Memory B cell (primary cell): ENCODE measurements at regions not wholly inside any gene's neighbourhood (a gene's known extent, or its start where the extent isn't known, plus 50 kb on each side); places are given as distances from the start of the nearest gene placed in this dataset.

Experiments
- ATAC-seq: fragments of 150-1000 bp; cut with Tn5 transposase; 2 replicates; pipeline ENCODE4 v1.10.0; 2021; ENCODE audit warnings: low read depth, mild to moderate bottlenecking, moderate library complexity
- DNase-seq, 2 donors: peaks; one replicate each; pipeline ENCODE4 v3.0.0; 2022; ENCODE audit warnings: low spot score in 2 of 2
- H3K27ac Mint-ChIP-seq: one replicate; pipeline ENCODE4 v1.8.0; 2022; ENCODE audit warnings: mild to moderate bottlenecking, moderate library complexity, mixed read lengths
- H3K27me3 Mint-ChIP-seq: one replicate; pipeline ENCODE4 v1.8.0; 2022; ENCODE audit warnings: mixed read lengths
- H3K36me3 Mint-ChIP-seq: one replicate; pipeline ENCODE4 v1.8.0; 2022; ENCODE audit warnings: mild to moderate bottlenecking, mixed read lengths
- H3K4me1 Mint-ChIP-seq: one replicate; pipeline ENCODE4 v1.8.0; 2022; ENCODE audit warnings: mixed read lengths
- H3K4me3 Mint-ChIP-seq: one replicate; pipeline ENCODE4 v1.8.0; 2022; ENCODE audit warnings: mild to moderate bottlenecking, moderate library complexity, mixed read lengths
- H3K9me3 Mint-ChIP-seq: one replicate; pipeline ENCODE4 v1.8.0; 2022; ENCODE audit warnings: mixed read lengths

DNA sequence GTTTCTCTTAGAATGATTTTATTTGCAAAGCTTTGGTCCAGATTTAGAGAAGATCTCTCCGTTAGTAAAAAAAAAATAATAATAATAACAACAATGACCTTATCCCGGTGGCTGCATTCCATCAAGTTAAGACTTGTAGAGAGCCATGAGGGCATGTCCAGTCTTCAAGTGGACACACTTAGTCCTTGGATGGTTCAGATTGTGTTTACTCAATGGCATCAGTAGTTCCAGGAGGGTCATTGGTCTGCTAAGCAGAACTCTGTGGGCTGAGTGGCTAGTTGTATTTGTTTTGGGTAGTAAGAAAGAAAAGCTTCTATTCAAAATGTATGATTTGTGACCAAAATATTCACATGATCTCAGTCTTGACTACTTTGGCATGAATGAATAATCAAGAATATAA lies 116.3 kb upstream of the UBE2E2 start:
- H3K27ac Mint-ChIP-seq: no peak overlapping the region
- H3K4me3 Mint-ChIP-seq: no peak overlapping the region
- ATAC-seq (no peak), DNase-seq (no peak)
- H3K36me3 Mint-ChIP-seq: no peaks in the 10 kb centered on the region
- peaks cover 2% of the 10 kb centered on the region for H3K9me3 Mint-ChIP-seq
- no peaks in the 10 kb centered on the region for H3K27me3 Mint-ChIP-seq
- no peaks in the 10 kb centered on the region for H3K4me1 Mint-ChIP-seq

DNA sequence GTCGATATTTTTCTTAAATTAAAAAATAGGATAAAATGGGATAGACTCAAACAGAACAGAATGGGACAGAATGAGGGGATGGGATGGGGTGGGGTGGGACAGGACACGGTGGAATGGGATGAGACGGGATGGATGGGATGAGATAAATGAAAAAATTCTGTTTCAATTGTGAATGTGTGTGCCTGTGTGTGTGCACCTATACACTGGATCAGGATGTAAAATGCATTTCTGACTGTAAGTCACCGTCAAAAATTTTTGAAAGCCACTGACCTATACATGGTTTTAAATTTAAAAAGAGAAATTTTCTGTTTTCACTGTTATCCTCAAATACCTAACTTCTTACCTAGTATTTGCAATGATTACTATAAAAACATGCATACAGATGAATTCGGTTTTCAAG lies 108.7 kb upstream of the UBE2E2 start:
- no peak for DNase-seq
- peaks cover 4% of the 10 kb centered on the region for H3K9me3 Mint-ChIP-seq
- no peak for ATAC-seq
- H3K27ac Mint-ChIP-seq: no peak overlapping the region
- H3K27me3 Mint-ChIP-seq: peaks cover 4% of the 10 kb centered on the region
- H3K4me1 Mint-ChIP-seq: peaks cover 6% of the 10 kb centered on the region
- no peak overlapping the region for H3K4me3 Mint-ChIP-seq
- peaks cover 1% of the 10 kb centered on the region for H3K36me3 Mint-ChIP-seq

DNA sequence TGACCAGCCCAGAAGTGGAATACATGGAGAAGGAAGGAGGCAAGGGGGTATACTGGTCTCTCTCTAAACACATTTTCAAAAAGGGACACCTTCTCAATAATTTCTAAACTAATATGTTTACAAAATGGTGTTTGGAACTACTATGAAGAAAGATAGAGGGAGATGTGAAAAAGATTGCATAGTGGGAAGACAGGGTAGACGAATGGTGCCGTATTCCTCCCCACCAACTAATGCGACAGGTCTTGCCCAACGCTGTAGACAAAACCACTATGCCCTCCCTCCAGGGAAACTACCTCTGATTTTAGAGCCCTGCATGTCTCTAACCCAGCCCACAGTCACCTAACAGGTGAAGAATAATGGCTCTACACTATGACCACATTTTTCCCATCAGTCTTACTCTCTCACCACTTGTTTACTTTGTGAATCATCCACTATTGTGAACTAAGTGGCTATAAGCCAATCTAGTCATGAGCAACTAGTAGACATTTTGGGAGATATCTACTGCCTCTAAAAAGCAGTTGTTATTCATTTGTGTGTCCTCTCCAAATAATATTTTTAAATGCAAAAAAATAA lies 108.2 kb upstream of the UBE2E2 start:
- DNase-seq (no peak), ATAC-seq (no peak)
- Mint-ChIP-seq H3K4me1 (peaks cover 9% of the 10 kb centered on the region), H3K36me3 (peaks cover 1% of the 10 kb centered on the region), H3K27ac (no peak overlapping the region), H3K27me3 (peaks cover 4% of the 10 kb centered on the region), H3K9me3 (peaks cover 3% of the 10 kb centered on the region), H3K4me3 (no peak overlapping the region)

DNA sequence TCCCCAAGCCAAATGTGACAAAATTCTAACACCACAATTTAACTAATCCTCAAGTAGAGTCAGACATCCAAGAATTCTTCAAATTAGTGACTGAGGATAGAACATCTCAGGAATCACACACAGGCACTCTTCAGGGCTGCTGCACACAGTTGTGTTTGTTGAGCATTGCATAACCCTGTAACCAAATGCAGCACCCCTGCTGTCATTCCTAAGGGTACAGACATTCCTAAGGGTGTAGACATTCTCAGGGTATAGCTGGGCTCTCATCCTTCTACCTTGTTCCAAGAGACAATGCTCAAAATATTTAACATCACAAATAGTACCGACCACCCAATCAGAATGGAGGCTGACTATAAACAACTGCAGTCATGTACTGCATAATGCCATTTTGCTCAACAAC lies 107.1 kb upstream of the UBE2E2 start:
- peaks cover 3% of the 10 kb centered on the region for H3K9me3 Mint-ChIP-seq
- H3K4me1 Mint-ChIP-seq: peaks cover 13% of the 10 kb centered on the region
- ATAC-seq (no peak), DNase-seq (no peak)
- H3K27me3 Mint-ChIP-seq: peaks cover 4% of the 10 kb centered on the region
- no peak overlapping the region for H3K4me3 Mint-ChIP-seq
- H3K36me3 Mint-ChIP-seq: peaks cover 1% of the 10 kb centered on the region
- H3K27ac Mint-ChIP-seq: no peak overlapping the region

DNA sequence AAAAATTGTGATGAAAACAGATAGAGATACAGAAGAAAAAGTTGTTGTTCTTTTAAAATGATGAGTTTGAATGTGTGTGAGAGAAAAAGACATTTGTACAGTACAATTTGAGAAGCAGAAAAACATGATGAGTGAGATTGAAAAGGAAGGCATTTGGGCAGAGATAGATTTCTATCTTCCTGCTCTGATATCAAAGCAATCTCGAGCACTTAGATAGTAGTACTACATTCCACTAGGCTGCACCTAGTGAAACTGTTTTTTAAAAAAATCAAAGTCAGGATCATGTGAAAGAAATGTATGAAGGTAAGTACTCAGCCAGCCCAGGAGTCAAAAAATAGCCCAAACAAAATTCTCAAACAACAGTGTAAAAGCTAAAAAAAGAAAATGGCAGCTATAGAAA lies 104.1 kb upstream of the UBE2E2 start:
- H3K27ac Mint-ChIP-seq: no peak overlapping the region
- no peak for DNase-seq
- H3K4me1 Mint-ChIP-seq: peaks cover 16% of the 10 kb centered on the region
- H3K4me3 Mint-ChIP-seq: no peak overlapping the region
- ATAC-seq: no peak
- H3K27me3 Mint-ChIP-seq: no peaks in the 10 kb centered on the region
- no peaks in the 10 kb centered on the region for H3K36me3 Mint-ChIP-seq
- no peaks in the 10 kb centered on the region for H3K9me3 Mint-ChIP-seq

DNA sequence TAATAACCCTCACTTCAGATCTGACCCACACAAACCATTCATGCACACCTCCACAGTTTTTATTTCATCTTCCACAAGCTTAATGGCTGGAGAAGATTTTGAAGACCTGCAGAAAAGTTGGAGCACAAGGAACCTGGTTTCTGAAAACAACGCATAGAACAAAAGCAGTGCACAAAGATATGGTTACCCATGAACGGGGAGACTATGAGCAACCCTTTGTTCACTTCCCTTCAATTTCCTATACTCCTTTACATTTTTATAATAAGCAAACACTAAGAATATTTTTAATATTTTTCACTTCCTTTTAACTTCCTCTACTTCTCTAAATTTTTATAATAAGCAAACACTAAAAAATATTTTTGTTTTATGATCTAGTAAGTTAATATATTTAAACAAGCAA lies 103.5 kb upstream of the UBE2E2 start:
- no peak overlapping the region for H3K27ac Mint-ChIP-seq
- peaks cover 16% of the 10 kb centered on the region for H3K4me1 Mint-ChIP-seq
- ATAC-seq (no peak), DNase-seq (no peak)
- H3K9me3 Mint-ChIP-seq: no peaks in the 10 kb centered on the region
- H3K36me3 Mint-ChIP-seq: no peaks in the 10 kb centered on the region
- H3K27me3 Mint-ChIP-seq: no peaks in the 10 kb centered on the region
- no peak overlapping the region for H3K4me3 Mint-ChIP-seq

DNA sequence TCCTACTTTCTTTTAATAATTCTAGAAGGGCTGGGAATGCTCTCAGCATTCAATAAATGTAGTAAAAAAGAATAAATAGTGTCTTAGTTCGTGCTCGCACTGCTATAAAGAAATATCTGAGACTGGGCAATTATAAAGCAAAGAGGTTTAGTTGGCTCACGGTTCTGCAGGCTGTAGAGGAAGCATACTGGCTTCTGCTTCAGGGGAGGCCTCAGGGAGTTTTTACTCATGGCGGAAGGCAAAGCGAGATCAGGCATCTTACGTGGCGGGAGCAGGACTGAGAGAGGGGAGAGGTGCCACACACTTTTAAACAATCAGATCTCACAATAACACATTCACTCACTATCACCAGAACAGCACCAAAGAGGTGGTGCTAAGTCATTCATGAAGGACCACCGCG lies 103.0 kb upstream of the UBE2E2 start:
- DNase-seq (no peak), ATAC-seq (no peak)
- H3K4me1 Mint-ChIP-seq: peaks cover 16% of the 10 kb centered on the region
- H3K9me3 Mint-ChIP-seq: no peaks in the 10 kb centered on the region
- no peak overlapping the region for H3K4me3 Mint-ChIP-seq
- H3K27me3 Mint-ChIP-seq: no peaks in the 10 kb centered on the region
- no peaks in the 10 kb centered on the region for H3K36me3 Mint-ChIP-seq
- no peak overlapping the region for H3K27ac Mint-ChIP-seq

DNA sequence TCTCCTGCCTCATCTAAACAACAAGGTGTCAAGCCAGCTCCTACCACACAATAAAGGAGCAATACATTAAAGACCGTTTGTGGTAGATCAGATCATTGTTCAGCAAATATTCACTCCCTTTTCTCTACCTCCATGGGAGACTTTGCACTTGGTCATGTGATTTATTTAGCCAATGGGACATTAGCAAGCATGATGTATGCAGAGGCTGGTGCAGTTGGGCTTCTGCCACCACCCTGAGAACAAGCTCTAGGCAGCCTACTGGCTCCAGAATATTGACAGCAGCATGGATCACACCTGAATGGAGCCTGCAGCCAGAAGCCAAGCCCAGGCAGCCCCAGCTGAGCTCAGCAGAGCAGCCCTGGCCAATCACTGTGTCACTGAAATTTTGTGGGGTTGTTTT lies 99.4 kb upstream of the UBE2E2 start:
- H3K4me1 Mint-ChIP-seq: peaks cover 15% of the 10 kb centered on the region
- H3K36me3 Mint-ChIP-seq: no peaks in the 10 kb centered on the region

DNA sequence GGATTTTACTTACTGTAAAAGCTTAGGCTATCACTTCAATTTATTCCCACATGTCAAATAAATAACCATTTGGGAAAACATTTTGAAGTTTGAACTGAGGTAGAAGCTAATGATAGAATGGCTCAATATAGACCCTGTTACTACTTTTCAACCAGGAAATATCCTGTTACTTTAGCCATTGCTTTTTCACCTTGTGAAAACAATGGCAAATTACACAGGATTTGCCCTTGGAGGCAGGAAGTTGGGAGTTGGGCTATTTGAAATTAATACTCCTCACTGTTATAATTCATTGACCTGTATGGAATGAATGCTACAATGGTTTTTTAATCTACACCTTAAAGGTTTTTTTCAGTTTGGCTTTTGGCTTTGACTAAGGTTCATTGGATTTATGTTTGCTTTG lies 98.1 kb upstream of the UBE2E2 start:
- Mint-ChIP-seq H3K36me3 (no peaks in the 10 kb centered on the region), H3K4me3 (no peak overlapping the region), H3K9me3 (no peaks in the 10 kb centered on the region), H3K27ac (no peak overlapping the region), H3K4me1 (peaks cover 6% of the 10 kb centered on the region), H3K27me3 (peaks cover 2% of the 10 kb centered on the region)
- ATAC-seq (no peak), DNase-seq (no peak)

More for the DNA sequence above, 99.4 kb upstream of the UBE2E2 start:
- ATAC-seq: no peak
- no peak overlapping the region for H3K27ac Mint-ChIP-seq
- H3K4me3 Mint-ChIP-seq: no peak overlapping the region
- DNase-seq: no peak
- peaks cover 2% of the 10 kb centered on the region for H3K27me3 Mint-ChIP-seq
- H3K9me3 Mint-ChIP-seq: no peaks in the 10 kb centered on the region

DNA sequence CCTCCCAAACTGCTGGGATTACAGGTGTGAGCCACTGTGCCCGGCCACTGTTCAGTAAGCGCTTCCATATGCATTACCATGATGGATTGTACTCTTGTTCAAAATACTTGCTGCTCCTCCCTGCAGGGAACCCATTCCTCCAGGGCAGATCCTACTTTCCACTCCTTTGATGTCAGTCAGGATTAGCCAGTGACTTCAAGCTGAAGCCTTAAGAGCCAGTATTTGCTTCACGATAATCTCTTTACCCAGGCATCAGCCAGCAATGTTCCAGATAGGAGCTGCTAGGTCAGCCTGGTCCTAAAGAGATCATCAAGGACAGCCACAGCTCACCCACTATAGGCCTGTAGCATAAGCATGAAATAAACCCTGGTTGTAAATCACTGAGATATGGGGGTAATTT lies 96.5 kb upstream of the UBE2E2 start:
- no peaks in the 10 kb centered on the region for H3K36me3 Mint-ChIP-seq
- H3K9me3 Mint-ChIP-seq: no peaks in the 10 kb centered on the region
- ATAC-seq (no peak), DNase-seq (no peak)
- H3K27ac Mint-ChIP-seq: no peak overlapping the region
- H3K4me1 Mint-ChIP-seq: peaks cover 3% of the 10 kb centered on the region
- H3K27me3 Mint-ChIP-seq: peaks cover 3% of the 10 kb centered on the region
- H3K4me3 Mint-ChIP-seq: no peak overlapping the region

DNA sequence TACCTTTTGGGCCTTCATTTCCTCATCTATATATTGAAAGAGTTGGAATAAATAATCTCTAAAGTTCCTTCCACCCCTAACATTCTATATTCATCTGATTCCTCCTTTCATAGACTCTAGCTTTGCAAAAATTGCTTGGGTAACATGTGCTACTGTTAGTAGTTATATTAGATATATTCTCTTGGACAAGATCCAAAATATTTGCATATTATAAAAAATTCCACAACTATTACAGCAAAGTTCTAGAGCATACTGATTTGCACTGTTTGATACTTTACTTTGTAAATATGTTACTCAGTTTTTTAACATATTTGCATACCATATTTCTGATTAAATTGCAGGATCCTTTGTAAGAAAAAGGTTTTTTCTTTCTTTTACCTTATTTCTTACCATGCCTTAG lies 95.9 kb upstream of the UBE2E2 start:
- Mint-ChIP-seq H3K4me1 (peaks cover 3% of the 10 kb centered on the region), H3K27me3 (peaks cover 3% of the 10 kb centered on the region), H3K36me3 (no peaks in the 10 kb centered on the region), H3K4me3 (no peak overlapping the region), H3K27ac (no peak overlapping the region), H3K9me3 (no peaks in the 10 kb centered on the region)
- no peak for ATAC-seq
- no peak for DNase-seq

DNA sequence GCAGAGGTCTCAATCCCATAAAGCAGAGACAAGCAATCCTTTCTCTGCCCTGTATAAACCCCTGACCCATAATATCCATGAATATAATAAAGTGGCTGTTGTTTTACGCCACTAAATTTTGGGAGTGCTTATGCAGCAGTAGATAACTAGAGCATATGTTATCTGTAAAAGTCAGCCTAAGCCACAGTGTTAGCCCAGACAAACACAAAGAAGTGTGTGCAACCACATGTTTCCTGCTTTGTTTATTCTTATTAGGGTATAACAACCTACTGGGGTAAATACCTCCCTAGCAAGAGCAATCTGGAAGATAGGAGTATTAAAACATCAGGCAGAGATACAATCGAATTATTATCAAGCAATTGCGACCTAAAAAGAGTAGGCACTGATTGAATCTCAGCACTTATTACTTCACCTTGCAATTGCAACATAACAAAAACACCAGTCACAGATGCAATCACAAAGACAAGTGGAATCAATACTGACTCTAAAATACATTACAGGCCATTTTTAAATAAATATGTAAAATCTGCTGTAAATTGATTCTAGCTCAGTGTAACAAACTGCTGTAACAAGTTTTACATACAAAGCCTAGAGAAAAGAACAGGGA lies 94.6 kb upstream of the UBE2E2 start:
- H3K4me3 Mint-ChIP-seq: no peak overlapping the region
- peaks cover 3% of the 10 kb centered on the region for H3K27me3 Mint-ChIP-seq
- H3K9me3 Mint-ChIP-seq: no peaks in the 10 kb centered on the region
- no peak overlapping the region for H3K27ac Mint-ChIP-seq
- no peaks in the 10 kb centered on the region for H3K36me3 Mint-ChIP-seq
- DNase-seq (no peak), ATAC-seq (no peak)
- H3K4me1 Mint-ChIP-seq: peaks cover 3% of the 10 kb centered on the region

DNA sequence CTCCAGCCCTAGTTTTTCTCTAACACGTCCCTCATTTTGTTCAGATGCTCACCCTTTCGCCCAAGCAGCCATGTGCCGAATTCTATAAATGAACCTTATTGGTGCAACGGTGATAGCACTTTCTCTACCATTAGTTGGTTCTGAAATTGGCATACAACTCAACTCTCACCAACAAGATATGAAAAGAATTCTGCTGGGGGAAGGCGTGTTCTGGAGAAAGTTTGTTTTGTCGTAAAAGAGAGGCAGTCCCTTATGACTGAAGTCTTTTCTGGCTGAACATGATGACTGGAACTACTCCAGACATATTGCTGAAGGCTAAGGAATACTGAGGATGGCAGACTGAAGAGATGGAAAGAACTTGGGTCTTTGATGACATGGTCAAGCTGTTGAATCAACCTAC lies 91.8 kb upstream of the UBE2E2 start:
- Mint-ChIP-seq H3K9me3 (no peaks in the 10 kb centered on the region), H3K4me3 (no peak overlapping the region), H3K36me3 (no peaks in the 10 kb centered on the region), H3K4me1 (peaks cover 2% of the 10 kb centered on the region), H3K27ac (no peak overlapping the region), H3K27me3 (peaks cover 3% of the 10 kb centered on the region)
- ATAC-seq (no peak), DNase-seq (no peak)

DNA sequence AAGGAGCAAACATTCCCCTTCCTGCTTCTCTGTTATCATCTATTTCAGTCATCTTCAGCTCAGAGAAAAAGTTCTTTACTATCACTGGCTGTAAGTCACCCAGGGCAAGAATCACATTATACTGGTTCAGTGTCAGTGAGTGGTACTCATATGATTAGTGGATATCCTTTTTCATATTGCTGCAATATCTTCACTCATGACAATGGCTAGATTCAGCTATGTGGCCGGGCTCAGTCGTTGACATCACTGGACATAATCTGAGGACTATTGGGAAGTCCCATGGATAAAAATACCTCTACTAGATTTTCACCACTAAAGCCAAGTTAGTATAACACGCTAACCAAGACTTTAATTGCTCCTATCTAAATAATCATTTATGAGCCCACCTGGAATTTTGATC lies 91.3 kb upstream of the UBE2E2 start:
- no peak overlapping the region for H3K4me3 Mint-ChIP-seq
- peaks cover 2% of the 10 kb centered on the region for H3K4me1 Mint-ChIP-seq
- H3K27ac Mint-ChIP-seq: no peak overlapping the region
- H3K36me3 Mint-ChIP-seq: no peaks in the 10 kb centered on the region
- DNase-seq (no peak), ATAC-seq (no peak)
- no peaks in the 10 kb centered on the region for H3K9me3 Mint-ChIP-seq
- peaks cover 3% of the 10 kb centered on the region for H3K27me3 Mint-ChIP-seq

DNA sequence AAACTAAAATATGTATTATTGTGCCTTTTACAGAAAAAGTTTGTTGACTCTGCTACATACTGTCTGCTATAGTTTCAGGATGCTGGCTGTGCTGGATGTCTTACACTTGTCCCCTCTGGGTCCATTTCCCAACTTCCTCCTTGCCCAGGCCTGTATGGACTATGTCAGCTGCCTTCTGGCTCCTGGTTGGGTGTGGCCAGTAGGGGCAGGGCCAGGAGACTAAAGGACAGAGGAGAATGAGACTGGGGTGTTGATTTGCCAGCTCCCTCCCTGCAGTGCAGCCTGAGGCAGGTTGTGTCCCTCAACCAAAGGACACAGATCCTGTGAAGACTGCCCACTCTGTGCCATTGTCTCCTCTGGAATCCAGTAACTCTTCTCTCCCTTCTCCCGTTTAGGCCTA lies 90.6 kb upstream of the UBE2E2 start:
- Mint-ChIP-seq H3K4me3 (no peak overlapping the region), H3K27me3 (peaks cover 3% of the 10 kb centered on the region), H3K4me1 (peaks cover 2% of the 10 kb centered on the region), H3K27ac (no peak overlapping the region), H3K9me3 (no peaks in the 10 kb centered on the region), H3K36me3 (no peaks in the 10 kb centered on the region)
- ATAC-seq: no peak
- no peak for DNase-seq
